PC-9 (cell line): ENCODE measurements at regions not wholly inside any gene's neighbourhood (a gene's known extent, or its start where the extent isn't known, plus 50 kb on each side); places are given as distances from the start of the nearest gene placed in this dataset.

ENCODE experiments used
- CTCF ChIP-seq: fragments of 200-600 bp; sonication (generic); conservative IDR thresholded peaks from 2 replicates; pipeline ENCODE4 v1.6.1; 2017; ENCODE audit warnings: mixed run types, antibody characterized with exemption, mild to moderate bottlenecking, moderate library complexity
- EZH2 ChIP-seq: fragments of 200-600 bp; sonication (generic); IDR thresholded peaks from 2 replicates; pipeline ENCODE4 v1.8.0; 2017; ENCODE audit warnings: antibody characterized with exemption, low read depth

GRCh38 chr13:97554496-97554895, 120.5 kb downstream of the RAP2A start:
- TF ChIP-seq CTCF (no peak), EZH2 (no peak)
